ENCODE measurements at regions not wholly inside any gene's neighbourhood (a gene's known extent, or its start where the extent isn't known, plus 50 kb on each side); places are given as distances from the start of the nearest gene placed in this dataset.

DNA sequence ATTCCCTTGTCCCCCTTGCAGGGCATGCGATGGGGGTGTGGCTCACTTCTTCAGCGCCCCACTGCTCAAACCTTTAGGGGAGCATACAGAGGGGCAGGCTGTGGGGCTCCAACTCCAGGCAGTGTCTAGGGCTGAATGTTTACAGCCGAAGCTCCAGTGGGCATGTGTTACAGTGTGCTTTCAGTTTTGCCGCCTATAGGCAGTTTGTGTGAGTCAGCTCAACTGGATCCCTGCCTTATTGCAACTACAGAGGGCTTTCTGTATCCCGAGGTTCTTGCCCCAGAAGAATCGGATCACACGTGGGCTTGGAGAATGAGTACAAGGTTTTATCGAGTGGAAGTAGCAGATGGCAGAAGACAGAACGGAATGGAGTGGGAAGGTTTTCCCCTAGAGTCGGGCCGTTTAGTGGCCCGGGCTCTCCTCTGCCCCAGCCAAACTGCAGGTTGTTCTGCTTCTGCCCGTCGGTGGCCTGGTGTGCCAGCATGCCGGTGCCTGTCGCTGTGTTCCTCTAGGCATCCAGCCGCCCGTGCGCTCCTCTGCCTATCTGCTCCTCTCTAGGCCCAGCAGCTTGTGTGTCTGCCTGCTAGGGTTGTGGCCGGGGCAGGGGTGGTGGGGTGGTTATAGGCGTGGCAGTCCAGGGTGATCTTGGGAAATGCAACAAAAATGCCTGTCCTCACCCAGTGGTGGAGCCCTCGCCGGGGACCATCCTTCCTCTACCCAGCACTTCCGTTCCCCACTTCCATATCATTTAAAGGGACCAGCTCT is 435.9 kb upstream of the SGCG start:
- Histone ChIP-seq H2BK20ac (ENCODE audit: low read length) (no peak overlapping the region), H3K27ac (ENCODE audit: low read depth, low read length) (no peak overlapping the region), H3K9ac (replicated peaks in 1 of 4; ENCODE audit: extremely low read depth in 1 of 4, low read depth in 3 of 4, low read length in 3 of 4) (no peak overlapping the region), H3K23ac (ENCODE audit: insufficient read length) (no peak overlapping the region), H4K5ac (ENCODE audit: insufficient read length, low read depth, low read length) (no peak overlapping the region), H2BK5ac (ENCODE audit: low read depth, low read length) (no peak overlapping the region), H3K23me2 (ENCODE audit: low read depth, low read length) (no peaks in the 10 kb centered on the region), H3K4me1 (replicated peaks in 1 of 4; ENCODE audit: control insufficient read depth in 3 of 4, insufficient read depth in 4 of 4, low read length in 3 of 4) (peaks cover 0 to 4% (median 0%) of the 10 kb centered on the region in 4 experiments; a peak in 1 of 7 replicates), H3K18ac (ENCODE audit: extremely low read depth, low read length) (peak overlapping the region; percentile 0; the same call in 1 of the 2 replicates), H3K4me3 (ENCODE audit: extremely low read depth in 1 of 4, insufficient read depth in 2 of 4, low read depth in 3 of 4, low read length in 4 of 4) (no peak overlapping the region), H3K56ac (replicated peaks; ENCODE audit: insufficient read length, low read depth, low read length) (no peak overlapping the region), H3K79me1 (ENCODE audit: low read depth, low read length) (no peaks in the 10 kb centered on the region), H3K27me3 (replicated peaks in 1 of 4; ENCODE audit: control insufficient read depth in 3 of 4, extremely low read depth in 1 of 4, insufficient read depth in 3 of 4, low read length in 3 of 4) (no peaks in the 10 kb centered on the region), H3K79me2 (ENCODE audit: control insufficient read depth in 1 of 2, insufficient read depth in 2 of 2, low read length in 2 of 2) (no peaks in the 10 kb centered on the region), H2BK12ac (ENCODE audit: low read depth, low read length) (no peak overlapping the region), H2BK15ac (ENCODE audit: low read length) (no peak overlapping the region), H4K20me1 (replicated peaks in 1 of 2; ENCODE audit: control insufficient read depth in 1 of 2, insufficient read depth in 2 of 2, low read length in 2 of 2) (no peaks in the 10 kb centered on the region), H3K4ac (replicated peaks; ENCODE audit: insufficient read length, low read depth, low read length) (peak overlapping the region; percentile 69), H2AK5ac (ENCODE audit: low read depth, low read length) (no peak overlapping the region), H3K14ac (ENCODE audit: insufficient read length) (no peak overlapping the region), H3K36me3 (ENCODE audit: control insufficient read depth in 2 of 4, insufficient read depth in 4 of 4, low read length in 3 of 4) (no peaks in the 10 kb centered on the region), H2BK120ac (replicated peaks; ENCODE audit: low read depth, low read length) (no peak overlapping the region), H4K8ac (ENCODE audit: extremely low read depth, insufficient read depth, low read length) (no peak overlapping the region), H3K4me2 (ENCODE audit: insufficient read depth in 1 of 2, low read depth in 2 of 2, low read length in 2 of 2) (no peak overlapping the region), H3K9me3 (ENCODE audit: insufficient read depth in 2 of 2, low read depth in 1 of 2, low read length in 1 of 2) (no peaks in the 10 kb centered on the region), H4K91ac (replicated peaks; ENCODE audit: insufficient read length, low read length) (no peak overlapping the region), H2AFZ (ENCODE audit: low read length) (peak overlapping the region; percentile 20; the same call in 1 of the 2 replicates)
- FAIRE-seq: no peak
- 93% methylated on average over 24 of the region's 24 CpGs; no CpG with 5 or more reads in 1 of the 2 experiments for WGBS, 2 experiments (ENCODE audit: extremely low coverage in 1 of 2, insufficient coverage in 1 of 2, insufficient read length in 1 of 2, insufficient replicate concordance in 2 of 2, low coverage in 1 of 2, low lambda C conversion rate in 2 of 2, missing lambda C conversion rate in 1 of 2)
- no peak for DNase-seq (ENCODE audit: low read depth in 1 of 2, low spot score in 2 of 2)
- ChIA-PET POLR2A (ENCODE audit: partially characterized antibody) (no interaction called here), CTCF (ENCODE audit: partially characterized antibody) (no interaction called here)
- TF ChIP-seq BCL11A (IDR thresholded peaks at IDR 0.05; ENCODE audit: low read depth in 2 of 2, low read length in 2 of 2): no peak
- TF ChIP-seq, protein P1, sequence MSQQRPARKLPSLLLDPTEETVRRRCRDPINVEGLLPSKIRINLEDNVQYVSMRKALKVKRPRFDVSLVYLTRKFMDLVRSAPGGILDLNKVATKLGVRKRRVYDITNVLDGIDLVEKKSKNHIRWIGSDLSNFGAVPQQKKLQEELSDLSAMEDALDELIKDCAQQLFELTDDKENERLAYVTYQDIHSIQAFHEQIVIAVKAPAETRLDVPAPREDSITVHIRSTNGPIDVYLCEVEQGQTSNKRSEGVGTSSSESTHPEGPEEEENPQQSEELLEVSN (IDR thresholded peaks at IDR 0.05): peak; percentile 47; the same call in 1 of the 2 replicates
